Gastrocnemius medialis (tissue), 4 donors: ENCODE measurements at regions not wholly inside any gene's neighbourhood (a gene's known extent, or its start where the extent isn't known, plus 50 kb on each side); places are given as distances from the start of the nearest gene placed in this dataset.

Source experiments
- ATAC-seq, 2 donors: fragments of 150-250 bp; one replicate each; pipeline ENCODE4 v1.9.1; 2016
- DNase-seq, 2 donors: peaks; one replicate each; pipeline ENCODE4 v3.0.0-alpha.2; 2019
- H3K27ac ChIP-seq, 4 donors: fragments of 200-600 bp; sonication (generic); 1 replicate in 1 of 4; 2 replicates in 3 of 4; pipeline ENCODE4 v1.5.1; 2016 to 2018; ENCODE audit warnings: mild to moderate bottlenecking in 2 of 4, moderate library complexity in 1 of 4
- H3K27me3 ChIP-seq, 3 donors: fragments of 200-600 bp; sonication (generic) in 2 of 3; 1 replicate in 1 of 3; 2 replicates in 2 of 3; pipeline versions ENCODE4 v1.5.1 to v1.6.0; 2016 to 2019; ENCODE audit warnings: mild to moderate bottlenecking in 1 of 3, moderate library complexity in 1 of 3
- H3K36me3 ChIP-seq, 2 donors: fragments of 200-600 bp; sonication (generic) in 1 of 2; one replicate each; pipeline ENCODE4 v1.5.1; 2017 to 2018
- H3K4me1 ChIP-seq, 2 donors: fragments of 200-600 bp; sonication (generic) in 1 of 2; one replicate each; pipeline ENCODE4 v1.5.1; 2016 to 2017; ENCODE audit warnings: mild to moderate bottlenecking in 2 of 2
- H3K4me3 ChIP-seq, 4 donors: fragments of 200-600 bp; sonication (generic) in 3 of 4; 1 replicate in 1 of 4; 2 replicates in 3 of 4; pipeline ENCODE4 v1.5.1; 2016 to 2019; ENCODE audit warnings: mild to moderate bottlenecking in 2 of 4
- H3K9me3 ChIP-seq, 3 donors: fragments of 200-600 bp; sonication (generic) in 2 of 3; 1 replicate in 1 of 3; 2 replicates in 2 of 3; pipeline ENCODE4 v1.5.1; 2016 to 2019
- CTCF ChIP-seq, 5 experiments: fragments of 450-650 bp in 3 of 5; fragments of 200-600 bp in 2 of 5; sonication (generic) in 2 of 5; IDR thresholded peaks in 4 of 5; conservative IDR thresholded peaks in 1 of 5; 1 replicate in 4 of 5; 2 replicates in 1 of 5; pipeline ENCODE4 v1.5.1; 2016 to 2019; ENCODE audit warnings: antibody characterized with exemption in 5 of 5, mild to moderate bottlenecking in 3 of 5, moderate library complexity in 3 of 5
- POLR2A ChIP-seq, 2 donors: fragments of 450-650 bp; IDR thresholded peaks; one replicate each; pipeline ENCODE4 v1.6.1; 2017; ENCODE audit warnings: antibody characterized with exemption in 2 of 2, mild to moderate bottlenecking in 2 of 2, moderate library complexity in 2 of 2
- in situ Hi-C, 4 donors: fragments of 200-750 bp; cut with MboI; loops; one replicate each; pipeline versions ENCODE4 v1.15.0 to v1.8.0; 2017; ENCODE audit warnings: low sequenced_read_pairs in 4 of 4
- intact Hi-C: fragments of 100-400 bp; cut with DNase I; formaldehyde crosslinking; loops from one replicate; pipeline ENCODE4 v1.15.1; 2023; ENCODE audit warnings: low total_unique reads

GRCh38 chr6:132079286-132079685, 128.1 kb upstream of the CCN2 start:
- H3K27me3 ChIP-seq: no peaks in the 10 kb centered on the region
- DNase-seq (no peak), ATAC-seq (no peak)
- intact Hi-C loops (no loop called here), in situ Hi-C loops (no loop called here)
- no peaks in the 10 kb centered on the region for H3K4me1 ChIP-seq
- TF ChIP-seq CTCF (IDR thresholded peaks at IDR 0.05 in 4 of 5, conservative IDR thresholded peaks at IDR 0.05 in 1 of 5): no peak
- TF ChIP-seq POLR2A (IDR thresholded peaks at IDR 0.05): no peak
- H3K36me3 ChIP-seq: no peaks in the 10 kb centered on the region
- H3K27ac ChIP-seq: no peak overlapping the region
- no peaks in the 10 kb centered on the region for H3K9me3 ChIP-seq
- H3K4me3 ChIP-seq: no peak overlapping the region

- no peak for ATAC-seq
- no peak for DNase-seq
- H3K4me3 ChIP-seq: no peak overlapping the region
- TF ChIP-seq POLR2A (IDR thresholded peaks at IDR 0.05) (no peak), CTCF (IDR thresholded peaks at IDR 0.05 in 4 of 5, conservative IDR thresholded peaks at IDR 0.05 in 1 of 5) (no peak)
- intact Hi-C loops: no loop called here
- no peaks in the 10 kb centered on the region for H3K27me3 ChIP-seq
- no peaks in the 10 kb centered on the region for H3K36me3 ChIP-seq
- H3K4me1 ChIP-seq: no peaks in the 10 kb centered on the region
- no peak overlapping the region for H3K27ac ChIP-seq
- in situ Hi-C loops: no loop called here
- H3K9me3 ChIP-seq: no peaks in the 10 kb centered on the region
Observed at GRCh38 chr6:132076452-132076851, 125.3 kb upstream of the CCN2 start.

- intact Hi-C loops: no loop called here
- TF ChIP-seq CTCF (IDR thresholded peaks at IDR 0.05 in 4 of 5, conservative IDR thresholded peaks at IDR 0.05 in 1 of 5): no peak
- TF ChIP-seq POLR2A (IDR thresholded peaks at IDR 0.05): no peak
- ATAC-seq (no peak), DNase-seq (no peak)
- no peaks in the 10 kb centered on the region for H3K4me1 ChIP-seq
- no peaks in the 10 kb centered on the region for H3K27me3 ChIP-seq
- in situ Hi-C loops: no loop called here
- no peak overlapping the region for H3K27ac ChIP-seq
- no peaks in the 10 kb centered on the region for H3K9me3 ChIP-seq
- no peaks in the 10 kb centered on the region for H3K36me3 ChIP-seq
- no peak overlapping the region for H3K4me3 ChIP-seq
Observed at GRCh38 chr6:132072831-132073230, 121.7 kb upstream of the CCN2 start.

- no peak for ATAC-seq
- no peak for TF ChIP-seq POLR2A (IDR thresholded peaks at IDR 0.05)
- TF ChIP-seq CTCF (IDR thresholded peaks at IDR 0.05 in 4 of 5, conservative IDR thresholded peaks at IDR 0.05 in 1 of 5): no peak
- Histone ChIP-seq H3K27ac (no peak overlapping the region), H3K27me3 (no peaks in the 10 kb centered on the region), H3K4me3 (no peak overlapping the region), H3K36me3 (no peaks in the 10 kb centered on the region), H3K9me3 (no peaks in the 10 kb centered on the region), H3K4me1 (no peaks in the 10 kb centered on the region)
- in situ Hi-C loops (no loop called here), intact Hi-C loops (no loop called here)
- no peak for DNase-seq
Observed at GRCh38 chr6:132072271-132072670, 121.1 kb upstream of the CCN2 start.

- no peaks in the 10 kb centered on the region for H3K4me1 ChIP-seq
- H3K27ac ChIP-seq: no peak overlapping the region
- no peak overlapping the region for H3K4me3 ChIP-seq
- no peak for TF ChIP-seq POLR2A (IDR thresholded peaks at IDR 0.05)
- TF ChIP-seq CTCF (IDR thresholded peaks at IDR 0.05 in 4 of 5, conservative IDR thresholded peaks at IDR 0.05 in 1 of 5): no peak
- no peaks in the 10 kb centered on the region for H3K36me3 ChIP-seq
- intact Hi-C loops: no loop called here
- DNase-seq (no peak), ATAC-seq (no peak)
- no peaks in the 10 kb centered on the region for H3K27me3 ChIP-seq
- in situ Hi-C loops: no loop called here
- H3K9me3 ChIP-seq: no peaks in the 10 kb centered on the region
Observed at GRCh38 chr6:132070356-132070755, 119.2 kb upstream of the CCN2 start.
